Psoas muscle (tissue), 7 donors: ENCODE measurements at regions not wholly inside any gene's neighbourhood (a gene's known extent, or its start where the extent isn't known, plus 50 kb on each side); places are given as distances from the start of the nearest gene placed in this dataset.
"Not testable (repeated sequence)": the region's sequence is repeated elsewhere in the genome, so short reads cannot be mapped to it uniquely, and the experiment has no call there.

Experiments used
- ATAC-seq, 4 donors: fragments of 200-7000 bp; cut with Tn5 transposase; one replicate each; pipeline ENCODE4 v1.9.1; 2020; ENCODE audit warnings: moderate library complexity in 3 of 4, mild to moderate bottlenecking in 2 of 4
- DNase-seq, 2 donors: peaks; one replicate each; pipeline ENCODE4 v3.0.0-alpha.2; 2020
- H3K27ac ChIP-seq: fragments of 200-600 bp; one replicate; pipeline ENCODE4 v1.8.0; 2022
- H3K27me3 ChIP-seq, 3 donors: fragments of 200-600 bp in 1 of 3; one replicate each; pipeline versions ENCODE4 v1.6.1 to v1.8.0; 2013 to 2022; ENCODE audit warnings: low read length in 2 of 3, mild to moderate bottlenecking in 2 of 3, moderate library complexity in 1 of 3; ENCODE audit not compliant: insufficient read depth in 3 of 3
- H3K36me3 ChIP-seq, 2 donors: fragments of 200-600 bp in 1 of 2; one replicate each; pipeline versions ENCODE4 v1.6.1 to v1.8.0; 2013 to 2022; ENCODE audit warnings: low read depth in 1 of 2, mild to moderate bottlenecking in 1 of 2, moderate library complexity in 1 of 2; ENCODE audit not compliant: insufficient read depth in 1 of 2
- H3K4me1 ChIP-seq: fragments of 200-600 bp; one replicate; pipeline ENCODE4 v1.8.0; 2022
- H3K4me3 ChIP-seq: fragments of 200-600 bp; one replicate; pipeline ENCODE4 v1.8.0; 2022; ENCODE audit warnings: mild to moderate bottlenecking
- H3K9me3 ChIP-seq: fragments of 200-600 bp; one replicate; pipeline ENCODE4 v1.8.0; 2022
- CTCF ChIP-seq: fragments of 200-600 bp; IDR thresholded peaks from one replicate; pipeline ENCODE4 v1.8.0; 2022; ENCODE audit warnings: antibody characterized with exemption
- WGBS, 3 donors: extraction: QIAGEN DNeasy Blood & Tissue Kit; methylation state at CpG; one replicate each; pipeline versions ENCODE4 v1.1.6 to v1.1.7; 2013; 5-methylcytosine and 5-hydroxymethylcytosine counted together
- intact Hi-C, 2 donors: fragments of 100-400 bp; cut with DNase I; formaldehyde crosslinking; loops; one replicate each; pipeline versions ENCODE4 v1.11.0 to v1.14.2; 2022
- donor health status: healthy with polysubstance abuse.
- donor health status: DM: no; HTN: no; CAD: no; lungs with moderate emphysema.
- donor health status: Bipolar disorder and iron deficiency.
- donor health status: healthy.
- donor health status: DM: yes; HTN: yes; CAD: no.
- donor health status: DM: no; HTN: no; CAD: no.
- donor health status: DM: yes; HTN: yes; CAD: no.

- no peaks in the 10 kb centered on the region for H3K27me3 ChIP-seq
- H3K27ac ChIP-seq: no peak overlapping the region
- ATAC-seq (no peak), DNase-seq (no peak)
- no peak for TF ChIP-seq CTCF
- H3K4me3 ChIP-seq: no peak overlapping the region
- intact Hi-C loops: no loop called here
- H3K36me3 ChIP-seq: no peaks in the 10 kb centered on the region
- H3K9me3 ChIP-seq: no peaks in the 10 kb centered on the region
- WGBS, 3 donors: 71 to 88% (median 79%) methylated on average over 5 of the region's 5 CpGs
- H3K4me1 ChIP-seq: no peaks in the 10 kb centered on the region
Observed at GRCh38 chr1:234763367-234763766, 153.4 kb upstream of the IRF2BP2 start.

GRCh38 chr1:234762127-234762526, 152.1 kb upstream of the IRF2BP2 start:
- H3K36me3 ChIP-seq, H3K27ac ChIP-seq, ATAC-seq, H3K4me1 ChIP-seq, H3K9me3 ChIP-seq, intact Hi-C loops, H3K4me3 ChIP-seq, DNase-seq, H3K27me3 ChIP-seq: not testable (repeated sequence)
- WGBS, 3 donors: 78 to 96% (median 94%) methylated on average over 5 of the region's 5 CpGs

- 76 to 83% (median 80%) methylated on average over 6 of the region's 6 CpGs for WGBS, 3 donors
- Histone ChIP-seq H3K9me3 (no peaks in the 10 kb centered on the region), H3K27ac (no peak overlapping the region), H3K36me3 (no peaks in the 10 kb centered on the region), H3K4me3 (no peak overlapping the region), H3K4me1 (peaks cover 4% of the 10 kb centered on the region), H3K27me3 (no peaks in the 10 kb centered on the region)
- intact Hi-C loops: no loop called here
- DNase-seq (no peak), ATAC-seq (no peak)
- TF ChIP-seq CTCF: no peak
Observed at GRCh38 chr1:234760303-234760723, 150.3 kb upstream of the IRF2BP2 start.

GRCh38 chr1:234759888-234760287, 149.9 kb upstream of the IRF2BP2 start:
- 87 to 92% (median 88%) methylated on average over 11 of the region's 11 CpGs for WGBS, 3 donors
- ATAC-seq (no peak), DNase-seq (no peak)
- Histone ChIP-seq H3K27ac (no peak overlapping the region), H3K4me1 (peaks cover 8% of the 10 kb centered on the region), H3K36me3 (no peaks in the 10 kb centered on the region), H3K9me3 (no peaks in the 10 kb centered on the region), H3K27me3 (no peaks in the 10 kb centered on the region), H3K4me3 (no peak overlapping the region)
- intact Hi-C loops: no loop called here
- no peak for TF ChIP-seq CTCF

- Histone ChIP-seq H3K9me3 (no peaks in the 10 kb centered on the region), H3K27me3 (no peaks in the 10 kb centered on the region), H3K4me1 (peaks cover 9% of the 10 kb centered on the region), H3K36me3 (no peaks in the 10 kb centered on the region), H3K27ac (no peak overlapping the region), H3K4me3 (no peak overlapping the region)
- ATAC-seq (no peak), DNase-seq (no peak)
- 95 to 98% (median 96%) methylated on average over 11 of the region's 11 CpGs for WGBS, 3 donors
- intact Hi-C loops: no loop called here
- TF ChIP-seq CTCF: no peak
Observed at GRCh38 chr1:234758851-234759250, 148.9 kb upstream of the IRF2BP2 start.
